VCaP (cell line): ENCODE measurements at regions not wholly inside any gene's neighbourhood (a gene's known extent, or its start where the extent isn't known, plus 50 kb on each side); places are given as distances from the start of the nearest gene placed in this dataset.
"Not testable (repeated sequence)": the region's sequence is repeated elsewhere in the genome, so short reads cannot be mapped to it uniquely, and the experiment has no call there.

ENCODE experiments used
- H3K27ac ChIP-seq: fragments of 450-650 bp; 2 replicates; pipeline ENCODE4 v1.5.1; 2017
- CTCF ChIP-seq: fragments of 450-650 bp; conservative IDR thresholded peaks from 2 replicates; pipeline ENCODE4 v1.5.1; 2017; ENCODE audit warnings: mild to moderate bottlenecking, moderate library complexity

- H3K27ac ChIP-seq = no peak overlapping the region
- TF ChIP-seq CTCF = no peak
These were observed 965.0 kb downstream of the MCTP2 start for GRCh38 chr15:95196176-95196915.

DNA sequence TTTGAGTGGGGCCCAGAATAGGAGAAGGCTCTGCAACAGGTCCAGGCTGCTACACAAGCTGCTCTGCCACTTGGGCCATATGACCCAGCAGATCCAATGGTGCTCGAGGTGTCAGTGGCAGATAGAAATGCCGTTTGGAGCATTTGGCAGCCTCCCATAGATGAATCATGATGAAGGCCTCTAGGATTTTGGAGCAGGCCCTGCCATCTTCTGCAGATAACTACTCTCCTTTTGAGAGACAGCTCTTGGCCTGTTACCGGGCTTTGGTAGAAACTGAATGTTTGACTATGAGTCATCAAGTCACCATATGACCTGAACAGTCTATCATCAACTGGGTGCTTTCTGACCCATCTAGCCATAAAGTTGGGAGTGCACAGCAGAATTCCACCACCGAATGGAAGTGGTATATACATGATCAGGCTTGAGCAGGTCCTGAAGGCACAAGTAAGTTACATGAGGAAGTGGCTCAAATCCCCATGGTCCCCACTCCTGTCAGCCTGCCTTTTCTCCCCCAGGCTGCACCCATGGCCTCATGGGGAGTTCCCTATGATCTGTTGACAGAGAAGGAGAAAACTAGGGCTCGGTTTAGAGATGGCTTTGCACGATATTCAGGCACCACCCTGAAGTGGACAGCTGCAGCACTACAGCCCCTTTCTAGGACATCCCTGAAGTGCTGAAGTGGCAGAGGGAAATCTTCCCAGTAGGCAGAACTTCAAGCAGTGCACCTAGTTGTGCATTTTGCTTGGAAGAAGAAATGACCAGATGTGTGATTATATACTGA lies 971.4 kb downstream of the MCTP2 start:
- TF ChIP-seq CTCF = no peak
- no peak overlapping the region for H3K27ac ChIP-seq

- no peak overlapping the region for H3K27ac ChIP-seq
- TF ChIP-seq CTCF = no peak
These were observed 973.7 kb downstream of the MCTP2 start for GRCh38 chr15:95205077-95205476.

GRCh38 chr15:95205830-95206229 lies 974.5 kb downstream of the MCTP2 start:
- not testable (repeated sequence) for H3K27ac ChIP-seq

- TF ChIP-seq CTCF = no peak
These were observed 976.7 kb downstream of the MCTP2 start for GRCh38 chr15:95208071-95208470.

DNA sequence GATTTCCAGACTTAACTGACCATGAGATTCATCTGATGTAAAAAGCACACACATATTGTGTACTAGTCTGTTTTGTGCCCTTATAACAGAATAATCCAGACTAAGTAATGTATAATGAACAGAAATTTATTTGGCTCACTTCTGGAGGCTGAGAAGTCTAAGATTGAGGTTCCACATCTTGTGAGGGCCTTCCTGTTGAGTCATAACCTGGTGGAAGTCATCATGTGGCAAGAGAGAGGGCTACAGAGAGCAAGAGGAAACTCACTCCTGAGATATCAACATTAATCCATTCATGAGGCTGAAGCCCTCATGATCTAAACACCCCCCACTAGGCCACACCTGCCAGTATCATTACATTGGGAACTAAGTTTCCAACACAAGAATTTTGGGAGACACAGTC lies 977.6 kb downstream of the MCTP2 start:
- no peak for TF ChIP-seq CTCF
- no peak overlapping the region for H3K27ac ChIP-seq

More at GRCh38 chr15:95208071-95208470, 976.7 kb downstream of the MCTP2 start:
- H3K27ac ChIP-seq = no peak overlapping the region

DNA sequence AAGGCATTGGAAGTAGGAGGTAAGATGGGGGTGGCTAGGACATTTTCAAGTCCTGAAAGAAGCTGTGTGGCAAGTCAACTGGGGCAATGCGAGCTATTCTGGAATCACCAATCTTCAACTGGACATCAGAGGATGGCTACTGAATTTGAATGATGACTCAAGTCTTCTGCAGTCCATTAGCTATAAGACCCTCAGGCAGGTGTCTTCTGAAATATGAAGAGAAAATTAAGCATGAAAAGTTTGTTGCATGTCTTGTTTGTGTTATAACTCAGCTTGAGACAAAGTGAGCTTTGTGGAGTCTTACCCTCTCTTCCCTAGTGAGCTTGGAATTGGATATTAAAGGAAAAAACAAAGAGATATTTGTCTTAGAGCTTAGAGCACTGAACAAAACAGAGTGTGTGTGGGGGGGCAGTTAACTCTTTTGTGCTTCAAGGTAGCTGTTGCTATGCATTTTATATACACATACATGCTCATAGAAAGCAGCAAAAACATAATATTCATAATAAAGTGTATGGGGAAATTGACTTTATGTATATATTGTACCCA lies 979.1 kb downstream of the MCTP2 start:
- TF ChIP-seq CTCF = no peak
- H3K27ac ChIP-seq = no peak overlapping the region
